ENCODE measurements at regions not wholly inside any gene's neighbourhood (a gene's known extent, or its start where the extent isn't known, plus 50 kb on each side); places are given as distances from the start of the nearest gene placed in this dataset.

DNA sequence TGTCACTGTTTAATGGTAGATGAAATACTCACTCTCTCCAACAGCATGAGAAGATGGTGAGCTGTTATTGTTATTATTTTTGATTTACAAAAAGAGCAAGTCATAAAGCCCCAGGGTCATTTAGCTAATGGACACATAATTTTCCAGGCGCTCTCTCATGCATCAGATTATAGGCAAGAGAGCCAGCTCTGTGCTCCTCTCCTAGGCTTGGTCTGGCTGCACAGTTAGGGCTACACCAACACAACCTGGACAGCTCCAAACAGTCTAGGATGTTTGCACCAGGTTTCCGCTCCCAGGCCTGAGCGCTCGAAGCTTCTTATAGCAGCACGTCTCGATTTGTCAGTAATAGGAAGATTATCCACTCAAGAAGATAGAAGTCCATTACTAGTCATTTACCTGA lies 123.7 kb downstream of the FAM43A start (continued):
- TF ChIP-seq, protein P1, sequence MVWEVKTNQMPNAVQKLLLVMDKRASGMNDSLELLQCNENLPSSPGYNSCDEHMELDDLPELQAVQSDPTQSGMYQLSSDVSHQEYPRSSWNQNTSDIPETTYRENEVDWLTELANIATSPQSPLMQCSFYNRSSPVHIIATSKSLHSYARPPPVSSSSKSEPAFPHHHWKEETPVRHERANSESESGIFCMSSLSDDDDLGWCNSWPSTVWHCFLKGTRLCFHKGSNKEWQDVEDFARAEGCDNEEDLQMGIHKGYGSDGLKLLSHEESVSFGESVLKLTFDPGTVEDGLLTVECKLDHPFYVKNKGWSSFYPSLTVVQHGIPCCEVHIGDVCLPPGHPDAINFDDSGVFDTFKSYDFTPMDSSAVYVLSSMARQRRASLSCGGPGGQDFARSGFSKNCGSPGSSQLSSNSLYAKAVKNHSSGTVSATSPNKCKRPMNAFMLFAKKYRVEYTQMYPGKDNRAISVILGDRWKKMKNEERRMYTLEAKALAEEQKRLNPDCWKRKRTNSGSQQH (CRISPR knock-in tag; IDR thresholded peaks at IDR 0.05; ENCODE audit: low read depth): no peak
- TF ChIP-seq ZNF383 (CRISPR knock-in tag; IDR thresholded peaks at IDR 0.05; ENCODE audit: borderline replicate concordance) (no peak), CENPX (CRISPR knock-in tag; IDR thresholded peaks at IDR 0.05) (no peak), ETV5 (CRISPR knock-in tag; IDR thresholded peaks at IDR 0.05; ENCODE audit: borderline replicate concordance) (no peak), THYN1 (CRISPR knock-in tag; IDR thresholded peaks at IDR 0.05; ENCODE audit: borderline replicate concordance, low read depth) (no peak), ZNF382 (CRISPR knock-in tag; IDR thresholded peaks at IDR 0.05; ENCODE audit: borderline replicate concordance) (no peak), AGO1 (IDR thresholded peaks at IDR 0.05; ENCODE audit: low read depth, low read length, poor library complexity, severe bottlenecking) (no peak)
- TF ChIP-seq, protein P2, sequence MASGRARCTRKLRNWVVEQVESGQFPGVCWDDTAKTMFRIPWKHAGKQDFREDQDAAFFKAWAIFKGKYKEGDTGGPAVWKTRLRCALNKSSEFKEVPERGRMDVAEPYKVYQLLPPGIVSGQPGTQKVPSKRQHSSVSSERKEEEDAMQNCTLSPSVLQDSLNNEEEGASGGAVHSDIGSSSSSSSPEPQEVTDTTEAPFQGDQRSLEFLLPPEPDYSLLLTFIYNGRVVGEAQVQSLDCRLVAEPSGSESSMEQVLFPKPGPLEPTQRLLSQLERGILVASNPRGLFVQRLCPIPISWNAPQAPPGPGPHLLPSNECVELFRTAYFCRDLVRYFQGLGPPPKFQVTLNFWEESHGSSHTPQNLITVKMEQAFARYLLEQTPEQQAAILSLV (CRISPR knock-in tag; IDR thresholded peaks at IDR 0.05; ENCODE audit: borderline replicate concordance): no peak

DNA sequence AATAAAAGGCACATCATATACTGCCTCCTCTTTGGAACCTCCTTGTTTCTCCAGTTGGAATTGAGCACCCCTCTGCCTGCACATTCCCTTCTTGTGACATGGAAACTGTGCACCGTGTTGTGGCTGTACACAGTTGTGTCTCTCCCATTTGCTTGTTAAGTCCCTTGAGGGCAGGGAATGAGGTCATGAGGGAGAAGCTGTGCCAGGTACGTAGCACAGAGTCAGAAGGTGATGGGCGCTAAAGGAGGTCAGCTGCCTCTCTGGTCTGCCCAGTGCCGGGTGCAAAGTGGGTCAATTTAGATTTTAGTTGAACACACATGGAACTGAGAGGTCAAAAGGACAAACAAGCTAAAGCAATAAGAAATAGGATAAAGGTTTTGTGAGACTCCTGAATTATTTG lies 124.4 kb downstream of the FAM43A start:
- Histone ChIP-seq H3K4me2 (ENCODE audit: low read depth, low read length) (no peak overlapping the region), H4K20me1 (ENCODE audit: insufficient read depth, low read length) (no peaks in the 10 kb centered on the region), H3K27me3 (ENCODE audit: control insufficient read depth in 1 of 2, insufficient read depth in 2 of 2, low read length in 2 of 2) (peaks cover 0 to 66% of the 10 kb centered on the region in 2 experiments; a peak in 4 of 5 replicates), H2AFZ (ENCODE audit: low read length) (no peak overlapping the region), H3K79me2 (ENCODE audit: insufficient read depth, low read length) (no peaks in the 10 kb centered on the region), H3K9me3 (ENCODE audit: low read length) (no peaks in the 10 kb centered on the region), H3K4me3 (replicated peaks in 1 of 3; ENCODE audit: insufficient read depth in 1 of 3, low read depth in 2 of 3, low read length in 3 of 3) (no peak overlapping the region), H3K36me3 (replicated peaks in 1 of 2; ENCODE audit: control insufficient read depth in 1 of 2, insufficient read depth in 2 of 2, low read length in 2 of 2) (no peaks in the 10 kb centered on the region), H3K27ac (ENCODE audit: extremely low read length, insufficient read depth, low read length) (no peak overlapping the region), H3K4me1 (ENCODE audit: insufficient read depth, low read length) (no peaks in the 10 kb centered on the region), H3K9ac (ENCODE audit: insufficient read depth, low read depth, low read length) (no peak overlapping the region)
- FAIRE-seq (no peak), ATAC-seq (no peak), DNase-seq (ENCODE audit: low spot score) (no peak)
- intact Hi-C loops (cut with micrococcal nuclease; ENCODE audit: unreplicated experiment): no loop called here
- 4% methylated on average over 4 of the region's 4 CpGs for whole genome bisulfite sequencing (ENCODE audit: low lambda C conversion rate)
- POLR2A ChIA-PET: no interaction called here
- BruUV-seq (replicated peaks): no TSS peak
- CTCF ChIA-PET (ENCODE audit: low intra/inter-chr PET ratio, low total read pairs): no interaction called here
- TF ChIP-seq ZNF850 (CRISPR knock-in tag; conservative IDR thresholded peaks at IDR 0.05) (no peak), KLF6 (CRISPR knock-in tag; IDR thresholded peaks at IDR 0.05) (no peak), KLF12 (CRISPR knock-in tag; IDR thresholded peaks at IDR 0.05; ENCODE audit: borderline replicate concordance) (no peak), GTF2F1 (IDR thresholded peaks at IDR 0.05; ENCODE audit: low read length) (no peak), MIXL1 (CRISPR knock-in tag; IDR thresholded peaks at IDR 0.05) (no peak), HMG20A (CRISPR knock-in tag; IDR thresholded peaks at IDR 0.05; ENCODE audit: borderline replicate concordance) (no peak), REXO4 (CRISPR knock-in tag; IDR thresholded peaks at IDR 0.05; ENCODE audit: borderline replicate concordance) (no peak), ATF7 (IDR thresholded peaks at IDR 0.05) (no peak), ATF7 (CRISPR knock-in tag; IDR thresholded peaks at IDR 0.05) (no peak), ZNF138 (CRISPR knock-in tag; IDR thresholded peaks at IDR 0.05; ENCODE audit: low read depth) (no peak)
- in situ Hi-C loops (cut with HindIII; ENCODE audit: extremely low pct_ligation_motif_present, low pct_unique_long_range_greater_than_20kb): no loop called here
